Stimulated activated CD8-positive, alpha-beta memory T cell treated with anti-CD3 and anti-CD28 coated beads, Interleukin-7, amount 100 ng/mL, for 4 hours (primary cell): ENCODE measurements at regions not wholly inside any gene's neighbourhood (a gene's known extent, or its start where the extent isn't known, plus 50 kb on each side); places are given as distances from the start of the nearest gene placed in this dataset.

Source experiments
- DNase-seq, 2 donors: peaks; one replicate each; pipeline ENCODE4 v3.0.0-alpha.2; 2020; ENCODE audit warnings: low read depth in 2 of 2

- no peak for DNase-seq
Measured at GRCh38 chr1:157292302-157292701, 154.1 kb upstream of the ETV3 start.

GRCh38 chr1:157291083-157291482, 152.9 kb upstream of the ETV3 start:
- DNase-seq, result no peak

GRCh38 chr1:157289424-157290105, 151.4 kb upstream of the ETV3 start:
- DNase-seq, result no peak

GRCh38 chr1:157288996-157289395, 150.8 kb upstream of the ETV3 start:
- DNase-seq, result no peak

- DNase-seq, result no peak
Measured at GRCh38 chr1:157288492-157288891, 150.3 kb upstream of the ETV3 start.

GRCh38 chr1:157288006-157288405, 149.8 kb upstream of the ETV3 start:
- DNase-seq, result no peak

GRCh38 chr1:157287462-157287861, 149.3 kb upstream of the ETV3 start:
- DNase-seq, result no peak

GRCh38 chr1:157286646-157287420, 148.6 kb upstream of the ETV3 start:
- no peak for DNase-seq

- DNase-seq, result no peak
Measured at GRCh38 chr1:157286096-157286495, 147.9 kb upstream of the ETV3 start.

- DNase-seq, result no peak
Measured at GRCh38 chr1:157284451-157284850, 146.3 kb upstream of the ETV3 start.

GRCh38 chr1:157279802-157280140, 141.6 kb upstream of the ETV3 start:
- no peak for DNase-seq

GRCh38 chr1:157279138-157279801, 141.1 kb upstream of the ETV3 start:
- no peak for DNase-seq

GRCh38 chr1:157278383-157279137, 140.4 kb upstream of the ETV3 start:
- DNase-seq, result no peak

GRCh38 chr1:157277913-157278312, 139.7 kb upstream of the ETV3 start:
- DNase-seq, result no peak

- no peak for DNase-seq
Measured at GRCh38 chr1:157277281-157277680, 139.1 kb upstream of the ETV3 start.

GRCh38 chr1:157274698-157275534, 136.7 kb upstream of the ETV3 start:
- no peak for DNase-seq

GRCh38 chr1:157272729-157273524, 134.7 kb upstream of the ETV3 start:
- DNase-seq, result no peak

- no peak for DNase-seq
Measured at GRCh38 chr1:157272264-157272663, 134.1 kb upstream of the ETV3 start.

GRCh38 chr1:157270705-157271274, 132.6 kb upstream of the ETV3 start:
- DNase-seq, result no peak
